ENCODE measurements at regions not wholly inside any gene's neighbourhood (a gene's known extent, or its start where the extent isn't known, plus 50 kb on each side); places are given as distances from the start of the nearest gene placed in this dataset.
"Not testable (repeated sequence)": the region's sequence is repeated elsewhere in the genome, so short reads cannot be mapped to it uniquely, and the experiment has no call there.

GRCh38 chr5:158456756-158457155, 597.8 kb upstream of the CLINT1 start:
- Mint-ChIP-seq H3K4me1 (ENCODE audit: low read depth) (peaks cover 2% of the 10 kb centered on the region), H3K27ac (peak overlapping the region; percentile 75), H3K9me3 (ENCODE audit: low read depth) (peaks cover 3% of the 10 kb centered on the region), H3K36me3 (ENCODE audit: insufficient read depth) (no peaks in the 10 kb centered on the region), H3K27me3 (no peaks in the 10 kb centered on the region), H3K4me3 (ENCODE audit: low read depth) (no peak overlapping the region)
- no peak for DNase-seq (ENCODE audit: low spot score, unreplicated experiment)
- TF ChIP-seq, protein P1, sequence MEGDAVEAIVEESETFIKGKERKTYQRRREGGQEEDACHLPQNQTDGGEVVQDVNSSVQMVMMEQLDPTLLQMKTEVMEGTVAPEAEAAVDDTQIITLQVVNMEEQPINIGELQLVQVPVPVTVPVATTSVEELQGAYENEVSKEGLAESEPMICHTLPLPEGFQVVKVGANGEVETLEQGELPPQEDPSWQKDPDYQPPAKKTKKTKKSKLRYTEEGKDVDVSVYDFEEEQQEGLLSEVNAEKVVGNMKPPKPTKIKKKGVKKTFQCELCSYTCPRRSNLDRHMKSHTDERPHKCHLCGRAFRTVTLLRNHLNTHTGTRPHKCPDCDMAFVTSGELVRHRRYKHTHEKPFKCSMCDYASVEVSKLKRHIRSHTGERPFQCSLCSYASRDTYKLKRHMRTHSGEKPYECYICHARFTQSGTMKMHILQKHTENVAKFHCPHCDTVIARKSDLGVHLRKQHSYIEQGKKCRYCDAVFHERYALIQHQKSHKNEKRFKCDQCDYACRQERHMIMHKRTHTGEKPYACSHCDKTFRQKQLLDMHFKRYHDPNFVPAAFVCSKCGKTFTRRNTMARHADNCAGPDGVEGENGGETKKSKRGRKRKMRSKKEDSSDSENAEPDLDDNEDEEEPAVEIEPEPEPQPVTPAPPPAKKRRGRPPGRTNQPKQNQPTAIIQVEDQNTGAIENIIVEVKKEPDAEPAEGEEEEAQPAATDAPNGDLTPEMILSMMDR (IDR thresholded peaks at IDR 0.05; ENCODE audit: unreplicated experiment) = no peak

DNA sequence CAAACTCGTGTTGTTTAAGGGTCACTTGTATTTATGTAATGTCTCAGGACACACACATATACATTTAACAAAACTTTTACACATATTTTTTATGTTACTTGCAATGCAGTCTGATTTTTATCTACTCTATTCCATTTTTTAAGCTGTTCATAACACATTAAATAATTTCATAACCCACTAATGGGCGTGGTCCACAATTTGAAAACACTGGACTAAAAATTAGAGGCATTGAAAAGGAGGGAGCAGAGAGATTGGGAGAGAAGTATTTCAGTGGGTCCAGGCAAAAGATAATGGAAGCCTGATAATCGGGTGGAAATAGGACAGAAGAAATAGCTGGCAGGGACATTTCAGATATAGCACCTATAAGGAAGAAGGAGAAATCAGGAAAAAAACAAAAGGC, 597.3 kb upstream of the CLINT1 start:
- Mint-ChIP-seq H3K4me1 (ENCODE audit: low read depth) (peaks cover 7% of the 10 kb centered on the region), H3K36me3 (ENCODE audit: insufficient read depth) (no peaks in the 10 kb centered on the region), H3K9me3 (ENCODE audit: low read depth) (peaks cover 3% of the 10 kb centered on the region), H3K27ac (no peak overlapping the region), H3K27me3 (no peaks in the 10 kb centered on the region), H3K4me3 (ENCODE audit: low read depth) (no peak overlapping the region)
- no peak for DNase-seq (ENCODE audit: low spot score, unreplicated experiment)
- TF ChIP-seq, protein P1 (IDR thresholded peaks at IDR 0.05; ENCODE audit: unreplicated experiment) = no peak

GRCh38 chr5:158451993-158452672, 593.2 kb upstream of the CLINT1 start:
- Mint-ChIP-seq H3K4me1 (ENCODE audit: low read depth) (peaks cover 12% of the 10 kb centered on the region), H3K27me3 (peaks cover 4% of the 10 kb centered on the region), H3K4me3 (ENCODE audit: low read depth) (no peak overlapping the region), H3K9me3 (ENCODE audit: low read depth) (no peaks in the 10 kb centered on the region), H3K27ac (no peak overlapping the region), H3K36me3 (ENCODE audit: insufficient read depth) (no peaks in the 10 kb centered on the region)
- no peak for DNase-seq (ENCODE audit: low spot score, unreplicated experiment)
- TF ChIP-seq, protein P1 (IDR thresholded peaks at IDR 0.05; ENCODE audit: unreplicated experiment) = no peak

DNA sequence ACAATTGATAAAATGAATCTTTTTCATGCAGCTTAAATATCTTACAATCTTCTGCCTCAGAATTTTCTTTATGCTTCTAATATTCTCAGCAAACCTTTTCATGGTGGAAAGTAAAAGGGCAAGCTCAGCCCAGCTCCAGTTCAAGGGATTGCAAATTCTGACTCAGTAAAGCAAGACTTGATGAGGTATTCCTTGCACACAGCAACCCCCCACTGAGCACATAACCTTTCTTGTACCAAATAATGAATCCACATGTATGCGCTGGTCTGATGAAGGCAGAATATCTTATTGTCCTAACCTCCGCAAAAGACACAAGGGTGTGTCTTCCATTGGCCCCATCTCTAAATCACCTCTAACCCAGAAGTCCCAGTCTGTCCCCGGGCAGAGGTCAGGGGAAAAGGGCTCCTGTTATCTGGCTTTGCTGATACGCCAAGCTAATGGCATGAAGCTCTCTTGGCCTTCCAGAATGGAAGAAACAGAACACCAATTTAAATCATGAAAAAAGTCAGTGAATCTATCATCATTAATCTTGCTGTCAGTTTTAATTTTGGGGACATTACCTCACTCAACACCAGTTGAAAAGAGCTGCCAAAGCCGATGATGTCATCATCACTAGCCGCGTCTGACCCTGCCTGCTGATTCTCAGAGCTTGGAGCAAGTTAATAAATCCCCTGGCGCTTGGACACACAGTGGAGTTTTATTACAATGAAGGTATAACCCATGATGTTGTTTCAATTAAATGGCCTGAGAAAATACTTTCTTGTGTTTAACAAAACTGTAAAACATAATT, 592.5 kb upstream of the CLINT1 start:
- Mint-ChIP-seq H3K27me3 (peaks cover 4% of the 10 kb centered on the region), H3K4me3 (ENCODE audit: low read depth) (no peak overlapping the region), H3K36me3 (ENCODE audit: insufficient read depth) (no peaks in the 10 kb centered on the region), H3K4me1 (ENCODE audit: low read depth) (peaks cover 19% of the 10 kb centered on the region), H3K9me3 (ENCODE audit: low read depth) (peaks cover under 1% of the 10 kb centered on the region), H3K27ac (peak overlapping the region; percentile 56)
- no peak for DNase-seq (ENCODE audit: low spot score, unreplicated experiment)
- TF ChIP-seq, protein P1 (IDR thresholded peaks at IDR 0.05; ENCODE audit: unreplicated experiment) = no peak

DNA sequence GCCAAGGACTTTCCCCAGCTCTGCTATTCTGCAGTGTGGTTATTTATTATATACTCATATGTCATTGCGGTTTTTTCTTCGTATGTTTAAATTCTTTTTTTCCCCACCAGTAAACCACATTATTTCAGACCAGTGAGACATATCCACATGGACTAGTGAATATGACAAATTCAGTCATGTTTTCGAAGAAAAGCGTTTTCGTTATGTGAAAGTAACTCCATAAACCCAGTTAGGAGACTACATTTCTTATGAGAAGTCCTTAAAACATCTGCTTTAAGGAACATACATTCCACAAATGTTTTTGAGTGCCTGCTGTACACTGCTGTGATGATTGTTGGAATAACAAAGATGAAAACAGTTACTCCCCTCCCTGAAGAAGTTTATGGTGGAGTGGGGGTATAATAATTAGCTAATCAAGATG, 591.8 kb upstream of the CLINT1 start:
- H3K4me3 Mint-ChIP-seq (ENCODE audit: low read depth) = no peak overlapping the region
- H3K4me1 Mint-ChIP-seq (ENCODE audit: low read depth) = peaks cover 21% of the 10 kb centered on the region
- H3K36me3 Mint-ChIP-seq (ENCODE audit: insufficient read depth) = peaks cover 5% of the 10 kb centered on the region
- H3K27me3 Mint-ChIP-seq = peaks cover 4% of the 10 kb centered on the region
- TF ChIP-seq, protein P1 (IDR thresholded peaks at IDR 0.05; ENCODE audit: unreplicated experiment) = no peak
- no peak for DNase-seq (ENCODE audit: low spot score, unreplicated experiment)
- no peak overlapping the region for H3K27ac Mint-ChIP-seq
- H3K9me3 Mint-ChIP-seq (ENCODE audit: low read depth) = peaks cover 6% of the 10 kb centered on the region

- H3K27ac Mint-ChIP-seq; H3K27me3 Mint-ChIP-seq; H3K4me3 Mint-ChIP-seq (ENCODE audit: low read depth): not testable (repeated sequence)
- peaks cover 12% of the 10 kb centered on the region for H3K36me3 Mint-ChIP-seq (ENCODE audit: insufficient read depth)
- peaks cover 19% of the 10 kb centered on the region for H3K4me1 Mint-ChIP-seq (ENCODE audit: low read depth)
- peaks cover 18% of the 10 kb centered on the region for H3K9me3 Mint-ChIP-seq (ENCODE audit: low read depth)
- DNase-seq (ENCODE audit: low spot score, unreplicated experiment) = peak; percentile 18
Observed at GRCh38 chr5:158446761-158447160, 587.8 kb upstream of the CLINT1 start.

GRCh38 chr5:158439204-158439603, 580.3 kb upstream of the CLINT1 start:
- not testable (repeated sequence) for H3K27ac Mint-ChIP-seq; H3K27me3 Mint-ChIP-seq; DNase-seq (ENCODE audit: low spot score, unreplicated experiment); H3K36me3 Mint-ChIP-seq (ENCODE audit: insufficient read depth); H3K4me1 Mint-ChIP-seq (ENCODE audit: low read depth); H3K9me3 Mint-ChIP-seq (ENCODE audit: low read depth); H3K4me3 Mint-ChIP-seq (ENCODE audit: low read depth)
